GM19455 (cell line): ENCODE measurements at regions not wholly inside any gene's neighbourhood (a gene's known extent, or its start where the extent isn't known, plus 50 kb on each side); places are given as distances from the start of the nearest gene placed in this dataset.
"Not testable (repeated sequence)": the region's sequence is repeated elsewhere in the genome, so short reads cannot be mapped to it uniquely, and the experiment has no call there.

ENCODE experiments used
- ATAC-seq: cut with Tn5 transposase; IDR thresholded peaks from one replicate; pipeline ENCODE4 v1.9.1; 2021; ENCODE audit not compliant: unreplicated experiment

DNA sequence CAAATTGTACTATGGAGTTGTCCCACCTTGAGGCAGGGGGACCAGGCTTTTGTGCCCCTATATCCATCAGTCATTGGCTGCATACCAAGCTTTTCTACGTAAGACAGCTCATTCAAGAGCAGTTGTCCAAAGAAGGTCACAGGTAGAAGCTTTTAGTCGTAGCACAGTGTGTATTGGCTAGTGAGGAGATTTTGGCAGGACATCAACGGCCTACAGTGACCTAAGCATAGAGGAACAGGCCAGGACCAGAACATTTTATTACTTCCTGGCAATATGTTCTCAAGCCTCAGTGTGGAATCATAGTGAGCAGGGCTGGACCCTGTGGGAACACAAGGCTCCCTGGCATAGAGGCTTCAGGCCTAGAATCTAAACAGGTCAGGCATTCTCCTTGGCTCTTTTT is 105.4 kb upstream of the ANKRD28 start:
- ATAC-seq, result no peak

DNA sequence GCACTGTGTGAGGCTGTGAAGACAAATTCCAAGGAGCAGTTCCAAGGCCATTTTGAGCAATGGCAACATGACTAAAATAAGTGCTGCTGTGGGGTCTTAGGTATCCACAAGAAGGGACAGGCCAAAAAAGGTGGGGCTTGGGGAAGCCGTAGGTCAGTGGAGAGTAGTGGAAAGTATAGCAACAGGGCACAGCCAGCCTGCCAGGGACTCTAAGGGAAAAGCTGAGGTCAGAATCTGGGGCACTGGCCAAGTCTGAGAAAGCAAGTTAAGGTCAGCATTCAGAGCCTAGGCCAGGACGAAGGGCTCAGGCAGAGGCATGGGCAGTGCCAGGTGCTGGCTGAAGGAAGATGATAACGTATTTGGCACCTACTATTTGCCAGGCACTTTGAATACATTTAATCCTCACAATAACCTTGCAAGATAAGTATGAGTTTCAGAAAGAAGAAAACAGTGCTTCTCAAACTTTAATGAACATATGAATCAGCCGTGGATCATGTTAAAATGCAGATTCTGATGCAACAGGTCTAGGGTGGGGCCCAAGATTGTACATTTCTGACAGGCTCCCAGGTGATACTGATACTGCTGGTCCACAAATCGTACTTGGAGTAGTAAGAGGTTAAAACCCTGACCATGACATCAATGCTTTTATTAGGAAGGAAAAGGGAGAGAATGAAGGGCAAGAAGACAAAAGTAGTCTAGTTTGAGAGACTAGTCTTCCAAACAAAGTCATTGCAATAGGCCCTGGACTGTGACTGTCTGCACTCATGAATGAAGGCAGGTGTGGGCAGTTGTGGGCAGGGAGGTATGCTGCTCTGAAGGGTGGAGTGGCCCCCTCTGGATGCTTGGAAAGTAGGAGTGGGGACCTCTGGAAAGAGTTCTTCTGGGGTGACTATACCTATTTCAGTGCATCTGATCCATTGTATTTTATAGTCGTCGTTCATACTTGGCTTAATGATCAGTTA is 106.3 kb upstream of the ANKRD28 start:
- no peak for ATAC-seq

DNA sequence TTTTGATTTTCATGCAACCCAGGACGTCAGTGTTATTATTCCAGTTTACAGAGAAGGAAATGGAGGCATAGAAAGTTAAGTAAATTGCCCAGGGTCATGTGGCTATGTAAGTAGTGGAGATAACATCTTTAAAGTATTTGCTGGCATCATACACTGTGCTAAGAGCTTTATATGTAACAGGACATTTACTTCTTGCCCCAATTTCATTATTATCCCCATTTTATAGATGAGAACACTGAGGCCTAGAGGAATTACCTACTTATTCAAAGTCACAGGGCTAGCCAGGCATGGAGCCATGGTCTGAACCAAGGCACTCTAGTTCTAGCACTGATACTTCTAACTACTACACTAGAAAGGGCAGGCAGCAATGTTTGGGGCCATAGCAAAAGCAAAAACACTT is 107.3 kb upstream of the ANKRD28 start:
- no peak for ATAC-seq

DNA sequence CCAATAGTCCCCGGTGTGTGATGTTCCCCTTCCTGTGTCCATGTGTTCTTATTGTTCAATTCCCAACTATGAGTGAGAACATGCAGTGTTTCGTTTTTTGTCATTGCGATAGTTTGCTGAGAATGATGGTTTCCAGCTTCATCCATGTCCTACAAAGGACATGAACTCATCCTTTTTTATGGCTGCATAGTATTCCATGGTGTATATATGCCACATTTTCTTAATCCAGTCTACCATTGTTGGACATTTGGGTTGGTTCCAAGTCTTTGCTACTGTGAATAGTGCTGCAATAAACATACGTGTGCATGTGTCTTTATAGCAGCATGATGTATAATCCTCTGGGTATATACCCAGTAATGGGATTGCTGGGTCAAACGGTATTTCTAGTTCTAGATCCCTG is 109.6 kb upstream of the ANKRD28 start:
- ATAC-seq, result not testable (repeated sequence)

DNA sequence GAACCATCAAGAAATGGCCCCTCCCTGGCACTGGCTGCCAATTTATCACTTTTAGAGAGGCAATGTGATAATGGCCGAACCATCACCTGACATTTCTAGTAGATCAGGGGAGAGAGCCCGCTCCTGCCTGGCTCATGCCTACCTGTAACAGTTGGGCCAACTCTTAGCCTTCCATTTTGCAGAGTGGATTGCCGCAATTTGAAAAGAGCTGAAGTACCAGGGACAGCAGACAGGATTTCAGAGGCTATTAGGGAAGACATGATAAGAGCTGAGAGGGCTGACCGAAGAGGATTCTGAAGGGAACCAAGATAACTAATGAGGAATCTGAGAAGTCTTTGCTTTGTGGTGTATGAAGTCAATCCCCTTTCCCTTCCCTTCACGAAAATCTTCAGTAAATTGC is 121.2 kb upstream of the ANKRD28 start:
- no peak for ATAC-seq

DNA sequence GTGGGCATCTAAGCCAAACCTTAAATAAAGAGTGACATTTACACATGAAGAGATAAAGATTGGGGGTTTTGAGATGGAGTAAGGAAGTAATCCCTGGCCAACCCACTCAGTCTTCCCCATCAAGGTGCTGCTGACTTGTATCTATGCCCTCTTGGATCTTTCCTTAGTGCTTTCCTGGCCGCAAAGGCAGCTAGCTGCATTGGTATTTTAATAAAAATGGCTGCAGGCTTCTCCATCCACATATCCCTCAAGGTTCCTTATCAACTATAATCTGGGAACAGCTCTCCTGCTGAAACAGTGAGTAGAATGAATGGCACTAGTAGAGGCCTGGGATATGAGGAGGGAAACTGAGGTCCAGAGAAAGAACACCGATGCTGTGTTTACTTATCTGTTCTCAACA is 122.2 kb upstream of the ANKRD28 start:
- ATAC-seq, result no peak

DNA sequence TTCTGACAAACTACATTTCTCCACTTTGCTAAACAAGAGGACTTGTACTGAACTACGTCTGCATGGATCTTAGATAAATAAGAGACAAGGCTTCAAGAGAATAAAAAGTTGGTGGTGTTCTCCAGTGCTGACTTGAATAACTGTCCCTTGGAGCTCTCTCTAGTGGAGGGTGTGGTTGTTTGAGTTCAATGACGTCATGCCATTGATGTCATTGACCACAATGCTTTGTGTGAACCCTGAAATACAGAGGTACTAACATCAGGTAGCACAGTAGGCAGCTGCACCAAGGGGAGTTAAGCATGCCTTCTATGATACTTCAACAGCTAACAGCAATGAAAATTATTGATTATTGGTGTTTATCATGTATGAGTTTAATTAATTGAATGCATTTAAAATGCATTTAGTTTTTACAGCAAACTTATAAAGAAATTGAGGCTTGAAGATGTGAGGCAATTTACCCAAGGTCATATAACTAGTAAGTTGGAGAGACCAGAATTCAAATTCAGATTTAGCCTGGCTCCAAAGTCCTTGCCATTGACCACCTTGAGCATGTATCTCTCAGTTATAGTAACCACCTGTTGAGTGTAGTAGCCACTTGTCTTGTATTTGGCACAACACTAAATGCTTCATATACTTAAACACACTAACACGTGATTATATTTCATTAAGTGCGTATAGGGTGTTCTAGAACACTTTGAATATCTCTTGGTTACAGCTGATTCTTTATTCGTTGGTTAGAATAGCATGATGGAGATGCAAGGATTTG is 126.0 kb upstream of the ANKRD28 start:
- no peak for ATAC-seq

DNA sequence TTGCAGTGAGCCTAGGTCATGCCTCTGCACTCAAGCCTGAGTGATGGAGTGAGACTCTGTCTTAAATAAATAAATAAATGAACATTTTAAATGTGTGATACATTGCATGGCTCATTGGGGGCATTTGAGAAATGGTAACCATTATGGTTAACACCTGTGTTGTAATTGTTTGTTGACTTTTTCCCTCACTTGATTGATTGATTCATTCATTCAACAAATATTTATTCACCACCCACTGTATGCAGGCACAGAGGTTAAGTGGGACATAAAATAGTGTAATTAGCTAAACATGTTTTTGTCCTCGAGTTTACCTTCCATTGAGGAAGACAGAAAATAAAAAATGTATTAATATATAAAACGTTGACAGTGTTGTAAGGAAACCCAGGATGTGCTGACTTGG is 127.1 kb upstream of the ANKRD28 start:
- ATAC-seq, result no peak

DNA sequence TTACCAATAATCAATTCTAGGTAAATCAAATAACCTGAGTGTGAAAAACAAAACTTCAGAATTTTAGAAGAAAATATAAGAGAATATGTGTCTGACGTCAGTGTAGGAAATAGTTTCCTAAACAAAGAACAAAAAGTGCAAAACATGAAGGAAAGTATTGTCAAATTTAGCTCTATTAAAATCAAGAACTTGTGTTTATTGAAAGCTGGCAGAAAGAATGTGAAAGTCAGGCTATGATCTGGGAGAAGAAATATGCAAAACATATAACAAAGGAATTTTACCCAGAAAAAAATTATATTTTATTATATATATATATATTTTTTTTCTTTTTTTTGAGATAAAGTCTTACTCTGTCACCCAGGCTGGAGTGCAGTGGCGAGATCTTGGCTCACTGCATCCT is 129.1 kb upstream of the ANKRD28 start:
- ATAC-seq, result no peak

DNA sequence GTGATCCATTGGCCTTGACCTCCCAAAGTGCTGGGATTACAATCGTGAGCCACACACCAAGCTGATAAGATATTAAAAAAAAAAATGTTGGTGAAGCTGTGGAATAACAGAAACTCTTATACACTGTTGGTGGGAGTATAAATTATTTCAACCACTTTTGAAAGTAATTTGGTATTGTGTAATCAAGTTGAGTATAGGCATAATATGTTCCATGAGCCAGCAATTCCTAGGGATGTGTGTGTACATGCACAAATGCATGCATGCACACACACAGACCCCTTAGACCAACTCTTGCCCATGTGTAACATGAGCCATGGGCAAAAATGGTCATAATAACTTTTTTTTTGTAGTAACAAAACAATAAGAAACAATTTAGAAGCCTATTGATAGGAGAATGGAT is 130.2 kb upstream of the ANKRD28 start:
- no peak for ATAC-seq

DNA sequence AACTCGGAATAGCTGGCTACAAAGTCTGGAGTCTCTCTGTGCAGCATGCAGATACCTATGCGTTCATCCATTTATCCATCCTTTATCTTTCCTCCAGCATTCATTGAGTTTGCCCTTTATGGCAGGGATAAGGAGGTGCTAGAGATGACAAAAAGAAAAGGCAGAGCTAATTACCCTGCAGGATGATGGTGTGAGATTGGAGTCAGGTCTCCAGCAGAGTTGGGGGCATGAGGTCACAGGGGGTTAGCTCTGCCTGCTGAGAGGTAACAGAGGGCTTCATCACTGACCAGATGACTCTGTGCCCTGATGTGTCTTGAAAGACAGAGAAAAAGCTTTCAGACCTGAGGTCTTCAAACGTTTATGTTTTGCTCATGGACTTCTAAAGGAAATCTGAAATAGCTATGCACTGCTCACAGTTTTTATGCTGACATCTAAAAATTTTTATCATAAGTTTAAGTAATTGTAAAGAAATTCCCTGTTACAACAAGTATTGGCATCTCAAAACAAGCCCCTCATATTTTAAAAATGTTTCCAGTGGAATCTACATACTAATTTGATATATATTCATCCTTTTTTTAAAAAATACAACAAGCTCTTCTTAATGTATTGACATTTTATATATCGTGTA is 132.3 kb upstream of the ANKRD28 start:
- ATAC-seq, result no peak

DNA sequence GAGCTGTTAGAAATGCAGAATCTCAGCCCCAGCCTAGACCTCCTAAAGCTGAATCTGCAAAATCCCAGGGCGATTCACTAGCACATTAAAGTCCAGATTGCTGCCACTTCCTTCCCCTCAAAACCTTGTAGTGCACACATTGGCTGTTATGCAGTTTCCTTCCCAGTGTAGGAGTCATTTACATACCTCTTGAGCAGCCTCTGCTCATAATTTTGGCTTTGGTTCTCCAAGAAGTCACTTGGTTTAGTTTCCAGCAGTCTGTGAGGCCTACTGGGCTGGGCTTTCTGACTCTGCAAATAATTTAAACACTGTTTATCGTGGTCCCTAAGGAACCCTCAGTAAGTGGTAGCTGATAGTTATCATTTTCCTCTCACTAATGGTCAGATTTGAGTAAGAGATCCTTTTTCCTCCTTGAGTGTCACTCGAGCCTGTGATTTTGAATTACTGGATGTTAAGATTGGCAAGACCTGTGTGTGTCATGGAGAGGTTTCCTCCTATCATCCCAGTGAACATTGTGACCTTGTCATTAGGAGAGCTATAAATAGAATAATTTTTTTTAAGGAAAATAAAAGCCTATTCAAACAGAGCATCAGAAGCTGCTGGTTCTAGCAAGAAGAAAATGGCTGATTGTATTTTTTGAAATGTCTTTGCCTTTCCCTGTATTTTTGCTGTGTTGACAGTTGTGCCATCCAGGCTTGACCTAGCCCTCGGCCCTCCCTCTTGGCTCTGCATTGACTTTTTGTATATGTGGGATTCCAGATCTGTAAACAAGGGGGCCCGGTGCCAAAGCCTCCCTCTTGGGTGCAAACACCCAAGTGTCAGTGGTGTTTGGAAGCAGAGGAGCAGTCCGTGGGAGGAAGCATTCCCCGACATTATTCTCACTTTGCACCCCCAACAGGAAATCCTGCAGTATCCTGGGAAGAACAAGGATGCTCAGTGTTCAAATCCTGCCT is 134.8 kb upstream of the ANKRD28 start:
- ATAC-seq, result no peak

DNA sequence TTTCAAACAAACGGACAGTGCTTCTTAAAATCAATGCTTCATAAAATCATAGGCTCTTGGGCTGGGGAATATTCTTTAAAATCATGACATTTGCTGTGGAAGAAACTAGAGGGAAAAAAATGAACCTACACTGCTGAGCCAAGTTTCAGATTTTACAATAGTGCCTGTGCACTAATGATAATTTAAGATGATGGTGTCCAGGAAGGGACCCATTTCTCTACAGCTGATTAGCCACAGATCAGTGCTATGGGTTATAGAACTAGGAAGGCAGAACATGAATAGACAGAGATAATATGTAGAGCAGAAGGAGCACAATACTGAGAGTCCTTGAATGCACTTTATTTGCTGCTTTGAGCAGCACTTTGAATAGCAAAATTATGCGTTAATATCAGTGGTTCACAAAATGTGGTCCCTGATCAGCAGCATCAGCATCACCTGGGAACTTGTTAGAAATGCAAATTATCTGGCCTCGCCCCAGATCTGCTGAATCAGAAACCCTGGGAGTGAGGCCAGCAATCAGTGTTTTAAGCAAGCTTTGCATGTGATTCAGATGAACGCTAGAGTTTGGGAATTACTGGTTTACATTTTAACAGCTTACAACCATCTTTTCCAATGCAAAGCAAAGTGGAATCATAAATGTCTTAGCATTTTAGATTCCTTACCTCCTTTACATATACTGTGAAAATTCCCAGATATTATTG is 135.8 kb upstream of the ANKRD28 start:
- ATAC-seq, result no peak

DNA sequence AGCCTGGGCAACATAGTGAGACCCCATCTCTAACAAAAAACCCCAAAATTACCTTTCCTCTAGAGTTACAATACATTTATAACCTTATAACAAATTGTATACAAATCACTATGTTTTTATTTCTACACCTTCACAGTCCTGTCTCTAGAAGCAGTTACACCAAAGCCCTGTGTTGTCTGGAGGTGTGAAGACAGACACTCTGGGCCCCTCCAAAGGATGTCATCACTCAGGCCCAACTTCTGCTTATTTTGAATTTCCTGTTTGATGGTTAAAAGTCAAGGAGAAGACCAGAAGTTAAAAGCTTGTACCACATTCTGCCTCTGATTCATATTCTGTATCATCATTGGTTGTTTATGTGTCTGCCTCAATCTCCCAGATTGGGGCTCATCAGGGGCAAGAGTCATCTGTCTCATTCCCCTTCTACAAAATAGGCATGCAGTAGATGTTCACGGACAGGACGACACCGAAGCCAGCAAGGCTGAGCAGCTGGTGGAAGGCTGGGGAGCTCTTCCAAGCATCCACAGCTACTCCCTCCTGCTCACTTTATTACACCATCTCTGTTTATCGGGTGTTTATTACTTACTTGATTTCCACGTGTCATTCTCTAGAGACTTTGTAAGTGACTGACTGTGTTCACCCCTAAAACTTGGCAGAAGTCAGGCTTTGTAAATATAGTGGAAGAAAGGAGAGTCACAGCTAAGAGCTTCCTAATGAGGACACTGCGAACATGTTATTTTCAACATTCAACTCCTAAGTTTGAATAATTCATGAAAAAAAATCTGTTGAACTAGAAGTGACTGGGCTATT is 136.8 kb upstream of the ANKRD28 start:
- no peak for ATAC-seq

DNA sequence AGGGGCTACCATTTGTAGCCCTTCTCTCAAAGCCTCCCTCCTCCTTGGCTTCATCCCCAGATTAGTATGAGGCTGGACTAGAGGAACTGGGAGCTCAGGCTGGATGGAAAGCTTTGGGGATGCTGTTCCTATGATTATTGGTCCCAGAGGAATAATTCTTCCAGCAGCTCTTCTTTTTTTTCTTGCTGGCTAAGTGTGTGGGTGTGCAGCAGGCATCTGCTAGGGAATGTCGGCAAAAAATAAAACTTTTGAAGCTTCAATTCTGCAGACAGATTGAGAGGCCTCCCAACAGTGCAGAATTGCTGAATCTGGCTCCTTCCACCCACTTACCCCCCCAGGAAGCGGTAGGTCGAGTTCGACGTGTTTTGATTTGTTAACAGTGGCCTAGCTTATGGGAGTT is 138.5 kb upstream of the ANKRD28 start:
- no peak for ATAC-seq

DNA sequence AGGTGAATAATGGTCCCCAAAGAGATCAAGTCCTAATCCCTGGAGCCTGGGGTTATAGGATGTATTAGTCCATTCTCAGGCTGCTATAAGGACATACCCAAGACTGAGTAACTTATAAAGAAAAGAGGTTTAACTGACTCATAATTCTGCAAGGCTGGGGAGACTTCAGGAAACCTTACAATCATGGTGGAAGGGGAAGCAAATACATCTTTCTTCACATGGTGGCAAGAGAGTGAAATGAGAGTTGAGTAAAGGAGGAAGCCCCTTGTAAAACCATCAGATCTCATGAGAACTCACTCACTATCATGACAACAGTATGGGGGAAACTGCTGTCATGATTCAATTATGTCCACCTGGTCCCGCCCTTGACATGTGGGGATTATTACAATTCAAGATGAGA is 142.9 kb upstream of the ANKRD28 start:
- no peak for ATAC-seq

DNA sequence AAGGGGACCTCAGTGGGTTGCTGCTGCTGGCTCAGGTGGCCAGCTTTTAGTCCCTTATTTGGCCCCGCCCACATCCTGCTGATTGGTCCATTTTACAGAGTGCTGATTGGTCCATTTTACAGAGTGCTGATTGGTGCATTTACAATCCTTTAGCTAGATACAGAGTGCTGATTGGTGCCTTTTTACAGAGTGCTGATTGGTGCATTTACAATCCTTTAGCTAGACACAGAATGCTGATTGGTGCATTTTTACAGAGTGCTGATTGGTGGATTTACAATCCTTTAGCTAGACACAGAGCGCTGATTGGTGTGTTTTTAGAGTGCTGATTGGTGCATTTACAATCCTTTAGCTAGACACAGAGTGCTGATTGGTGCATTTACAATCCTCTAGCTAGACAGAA is 143.7 kb upstream of the ANKRD28 start:
- ATAC-seq, result not testable (repeated sequence)

DNA sequence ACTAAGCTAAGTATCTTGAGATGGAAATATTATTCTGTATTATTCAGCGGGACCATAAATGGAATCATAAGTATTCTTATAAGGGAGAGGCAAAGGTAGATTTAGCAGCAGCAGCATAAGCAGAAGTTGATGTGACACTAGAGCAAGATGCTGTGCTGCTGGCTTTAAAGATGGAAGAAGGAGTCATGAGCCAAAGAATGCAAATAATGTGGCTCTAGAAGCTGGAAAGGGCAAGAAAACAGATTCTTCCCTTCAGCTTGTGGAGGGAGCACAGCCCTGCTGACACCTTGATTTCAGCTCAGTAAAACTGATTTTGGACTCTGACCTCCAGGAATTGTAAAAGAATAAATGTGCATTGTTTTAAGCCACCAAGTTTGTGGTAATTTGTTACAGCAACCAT is 144.2 kb upstream of the ANKRD28 start:
- no peak for ATAC-seq

DNA sequence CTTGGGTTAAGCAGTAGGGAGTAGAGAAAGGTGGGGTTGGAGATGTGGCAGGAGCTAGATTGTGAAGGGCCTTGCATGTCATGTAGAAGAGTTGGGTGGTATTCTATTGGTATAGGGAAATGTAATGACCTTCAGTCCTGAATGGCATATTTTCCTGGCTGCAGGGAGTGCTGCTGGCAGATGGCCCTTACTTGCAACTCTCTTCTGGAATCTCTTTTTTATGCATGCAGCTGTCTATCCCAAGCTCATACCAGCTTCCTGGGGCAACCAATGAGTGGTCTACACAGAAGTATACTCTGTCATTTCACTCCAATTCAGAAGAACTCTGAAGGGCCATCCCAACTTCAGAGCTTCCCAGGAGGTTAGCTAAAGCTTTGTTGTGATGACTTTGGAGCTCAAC is 144.7 kb upstream of the ANKRD28 start:
- no peak for ATAC-seq
